22Rv1 (cell line): ENCODE measurements at regions not wholly inside any gene's neighbourhood (a gene's known extent, or its start where the extent isn't known, plus 50 kb on each side); places are given as distances from the start of the nearest gene placed in this dataset.

Experiments used
- H3K27ac ChIP-seq: fragments of 450-650 bp; 2 replicates; pipeline ENCODE4 v1.5.1; 2017
- CTCF ChIP-seq: fragments of 450-650 bp; IDR thresholded peaks from 2 replicates; pipeline ENCODE4 v1.5.1; 2017; ENCODE audit warnings: mild to moderate bottlenecking
- ZFX ChIP-seq: fragments of 450-650 bp; IDR thresholded peaks from 2 replicates; pipeline ENCODE4 v1.6.1; 2017; ENCODE audit warnings: antibody characterized with exemption, borderline replicate concordance

- no peak for TF ChIP-seq CTCF
- no peak for TF ChIP-seq ZFX
- H3K27ac ChIP-seq, result no peak overlapping the region
Measured at GRCh38 chr2:172376016-172376415, 51.4 kb upstream of the ITGA6 start.

GRCh38 chr2:172376505-172377125 lies 50.8 kb upstream of the ITGA6 start:
- TF ChIP-seq ZFX (no peak), CTCF (no peak)
- no peak overlapping the region for H3K27ac ChIP-seq

GRCh38 chr2:172377408-172377807 lies 50.0 kb upstream of the ITGA6 start:
- H3K27ac ChIP-seq, result no peak overlapping the region
- no peak for TF ChIP-seq CTCF
- no peak for TF ChIP-seq ZFX
